Suppressor macrophage treated with lipopolysaccharide for 1 hour (primary cell): ENCODE measurements at regions not wholly inside any gene's neighbourhood (a gene's known extent, or its start where the extent isn't known, plus 50 kb on each side); places are given as distances from the start of the nearest gene placed in this dataset.
A peak's percentile ranks its signal among the peaks of the same experiment; 100 is the strongest.
"Not testable (repeated sequence)": the region's sequence is repeated elsewhere in the genome, so short reads cannot be mapped to it uniquely, and the experiment has no call there.

Experiments used
- DNase-seq, 3 donors: peaks; one replicate each; pipeline ENCODE4 v3.0.0-alpha.2; 2020 to 2022

- DNase-seq = peak; percentile 21 to 53 (median 31)
Measured at GRCh38 chr4:77308843-77309242, 151.8 kb downstream of the CCNG2 start.

- no peak for DNase-seq
Measured at GRCh38 chr4:77309496-77309895, 152.5 kb downstream of the CCNG2 start.

- DNase-seq = no peak
Measured at GRCh38 chr4:77310931-77311330, 153.9 kb downstream of the CCNG2 start.

- no peak for DNase-seq
Measured at GRCh38 chr4:77314697-77315096, 157.7 kb downstream of the CCNG2 start.

- no peak for DNase-seq
Measured at GRCh38 chr4:77327151-77327550, 170.1 kb downstream of the CCNG2 start.

- DNase-seq = no peak
Measured at GRCh38 chr4:77332696-77333270, 175.8 kb downstream of the CCNG2 start.

- DNase-seq = no peak
Measured at GRCh38 chr4:77336411-77337142, 179.6 kb downstream of the CCNG2 start.

- DNase-seq = no peak
Measured at GRCh38 chr4:77342170-77342810, 185.3 kb downstream of the CCNG2 start.

- DNase-seq = no peak
Measured at GRCh38 chr4:77344001-77344400, 187.0 kb downstream of the CCNG2 start.

GRCh38 chr4:77344784-77345183 is 187.8 kb downstream of the CCNG2 start:
- DNase-seq = no peak

GRCh38 chr4:77347351-77347966 is 190.5 kb downstream of the CCNG2 start:
- DNase-seq = no peak

- no peak for DNase-seq
Measured at GRCh38 chr4:77348815-77349214, 191.8 kb downstream of the CCNG2 start.

GRCh38 chr4:77349364-77349763 is 192.4 kb downstream of the CCNG2 start:
- no peak for DNase-seq

- no peak for DNase-seq
Measured at GRCh38 chr4:77349796-77350195, 192.8 kb downstream of the CCNG2 start.

- DNase-seq = no peak
Measured at GRCh38 chr4:77352192-77352591, 195.2 kb downstream of the CCNG2 start.

- DNase-seq = not testable (repeated sequence)
Measured at GRCh38 chr4:77353724-77354315, 196.8 kb downstream of the CCNG2 start.

- DNase-seq = no peak
Measured at GRCh38 chr4:77354550-77354949, 197.5 kb downstream of the CCNG2 start.

- DNase-seq = no peak
Measured at GRCh38 chr4:77355731-77356130, 198.7 kb downstream of the CCNG2 start.

GRCh38 chr4:77358315-77358928 is 201.4 kb downstream of the CCNG2 start:
- DNase-seq = peak; percentile 48 to 51 (median 48)

GRCh38 chr4:77360451-77360850 is 203.4 kb downstream of the CCNG2 start:
- no peak for DNase-seq

- DNase-seq = not testable (repeated sequence)
Measured at GRCh38 chr4:77366876-77367275, 209.9 kb downstream of the CCNG2 start.

GRCh38 chr4:77367638-77368037 is 210.6 kb downstream of the CCNG2 start:
- no peak for DNase-seq

- DNase-seq = no peak
Measured at GRCh38 chr4:77372375-77372774, 215.4 kb downstream of the CCNG2 start.
